ENCODE measurements at regions not wholly inside any gene's neighbourhood (a gene's known extent, or its start where the extent isn't known, plus 50 kb on each side); places are given as distances from the start of the nearest gene placed in this dataset.

GRCh38 chr3:159271799-159272512, 470.1 kb downstream of the MFSD1 start:
- no peak for TF ChIP-seq POLR2AphosphoS5 (IDR thresholded peaks at IDR 0.05)
- TF ChIP-seq CTCF (IDR thresholded peaks at IDR 0.05): no peak
